ENCODE measurements at regions not wholly inside any gene's neighbourhood (a gene's known extent, or its start where the extent isn't known, plus 50 kb on each side); places are given as distances from the start of the nearest gene placed in this dataset.

GRCh38 chr17:52297230-52298010 lies 138.9 kb upstream of the CA10 start:
- no peak for DNase-seq

DNA sequence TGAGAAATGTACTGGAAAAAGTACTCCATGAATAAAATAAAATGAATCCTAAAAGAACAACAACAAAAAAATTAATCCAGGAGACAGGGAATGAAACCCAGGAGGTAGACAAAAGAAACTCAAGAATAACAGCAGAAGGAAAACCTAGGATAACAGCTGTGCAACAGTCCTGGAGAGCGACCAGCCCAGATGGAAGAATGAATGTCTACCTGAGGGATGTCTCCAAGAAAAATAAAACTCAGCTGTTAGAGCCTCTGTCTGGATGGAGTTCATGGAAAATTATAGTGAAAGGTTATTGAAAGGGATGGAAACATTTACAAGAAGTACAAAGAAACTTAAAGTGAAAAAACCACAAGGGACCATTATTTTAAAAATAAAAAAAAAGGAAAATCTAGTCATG lies 135.8 kb upstream of the CA10 start:
- DNase-seq, result no peak

DNA sequence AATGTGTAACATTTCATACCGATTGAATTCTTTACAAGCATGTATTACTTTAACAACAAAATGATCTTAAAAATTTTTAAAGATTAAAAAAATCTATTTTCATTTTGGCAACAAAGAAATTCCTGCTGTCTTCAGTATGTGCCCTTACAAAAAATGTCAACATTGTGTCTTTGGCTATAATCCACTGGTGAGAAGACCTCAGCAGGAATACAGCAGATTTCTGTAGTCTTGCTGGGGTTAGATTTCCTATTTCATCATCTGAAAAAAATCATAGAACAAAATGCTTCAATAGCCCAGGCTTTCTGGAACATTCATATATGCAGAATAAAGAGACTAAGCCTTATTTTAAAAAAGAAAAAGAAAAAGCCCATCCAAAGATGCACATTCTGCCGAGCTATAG lies 129.1 kb upstream of the CA10 start:
- no peak for DNase-seq

- DNase-seq, result no peak
These were observed 125.4 kb upstream of the CA10 start for GRCh38 chr17:52283872-52284271.

DNA sequence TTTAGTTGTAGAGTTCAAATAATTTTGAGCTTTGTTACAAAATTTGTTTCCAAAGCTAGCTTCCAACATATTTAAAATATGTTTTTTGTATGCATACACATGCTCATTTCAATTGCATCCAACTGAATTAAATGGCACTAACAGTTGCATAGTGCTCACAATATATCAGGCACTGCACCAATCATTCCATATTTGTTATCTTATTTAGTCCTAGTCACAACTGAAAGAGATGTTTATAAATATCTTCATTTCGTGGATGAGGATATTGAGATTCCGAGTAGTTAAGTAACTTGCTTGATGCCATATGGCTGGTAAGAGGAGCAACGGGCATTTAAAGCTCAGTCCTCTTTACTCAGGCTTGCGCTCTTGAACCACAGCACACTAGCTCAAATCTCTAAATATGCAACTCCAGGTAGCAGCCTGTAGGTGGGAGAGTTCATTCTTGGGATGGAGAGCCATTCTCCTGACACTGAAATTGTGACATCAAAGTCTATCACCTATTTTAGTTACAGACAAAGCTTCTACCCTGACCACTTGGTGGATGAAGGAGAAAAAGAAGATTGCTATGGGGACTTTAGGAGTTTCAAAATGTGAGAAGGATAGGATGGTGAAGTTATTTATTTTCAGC lies 118.0 kb upstream of the CA10 start:
- no peak for DNase-seq

DNA sequence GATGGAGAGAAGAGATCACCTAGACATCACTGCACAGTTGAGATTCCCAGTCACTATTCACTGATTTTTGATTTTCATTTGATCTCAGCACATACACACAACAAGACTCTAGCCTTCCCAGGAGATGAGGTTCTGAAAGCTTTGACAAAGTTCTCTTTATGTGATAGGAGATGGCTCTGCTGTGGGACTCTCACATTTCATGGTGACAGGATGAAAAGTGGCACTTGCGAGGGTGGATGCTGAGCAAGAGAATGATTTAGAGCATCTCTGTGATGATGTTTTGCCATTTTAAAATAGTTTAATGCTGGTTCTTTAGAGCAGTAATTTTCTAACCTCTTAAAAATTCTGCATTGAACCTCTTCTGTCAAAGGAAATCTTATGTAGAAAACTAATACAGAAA lies 113.3 kb upstream of the CA10 start:
- DNase-seq, result no peak

DNA sequence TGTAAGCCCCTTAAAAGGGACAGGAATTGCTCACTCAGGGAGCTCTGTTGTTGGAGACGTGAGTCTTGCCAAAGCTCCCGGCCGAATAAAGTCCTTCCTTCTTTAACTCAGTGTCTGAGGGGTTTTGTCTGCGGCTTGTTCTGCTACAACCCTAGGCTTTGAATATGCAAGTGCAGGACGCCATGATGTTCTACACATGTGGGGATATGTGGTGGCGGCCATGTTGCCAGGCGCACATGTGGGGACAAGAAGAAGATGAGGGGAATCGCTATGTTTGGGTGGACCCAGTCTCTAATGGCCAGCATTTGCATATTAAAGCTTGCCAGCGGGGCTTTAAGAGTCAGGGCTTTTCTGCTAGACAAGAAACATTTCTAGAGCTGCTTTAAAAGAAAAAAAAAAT lies 96.8 kb upstream of the CA10 start:
- no peak for DNase-seq

DNA sequence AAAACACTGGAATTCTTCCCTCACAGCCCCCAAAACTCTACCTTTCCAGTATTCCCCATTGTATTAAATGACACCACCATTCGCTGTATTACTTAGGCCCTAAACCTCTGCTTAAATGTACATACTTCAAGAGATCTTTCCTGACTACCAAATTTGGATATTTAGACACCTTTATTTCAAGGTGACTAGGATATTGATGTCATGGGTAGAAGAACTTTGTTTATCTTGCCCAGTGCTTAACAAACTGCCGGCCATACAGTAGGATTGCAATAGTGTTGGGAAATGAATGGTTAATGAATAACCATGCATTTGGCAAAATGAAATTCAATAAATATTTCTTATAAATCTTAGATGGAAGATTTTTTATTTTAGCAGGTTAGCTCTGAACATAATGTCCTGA lies 86.2 kb upstream of the CA10 start:
- no peak for DNase-seq

DNA sequence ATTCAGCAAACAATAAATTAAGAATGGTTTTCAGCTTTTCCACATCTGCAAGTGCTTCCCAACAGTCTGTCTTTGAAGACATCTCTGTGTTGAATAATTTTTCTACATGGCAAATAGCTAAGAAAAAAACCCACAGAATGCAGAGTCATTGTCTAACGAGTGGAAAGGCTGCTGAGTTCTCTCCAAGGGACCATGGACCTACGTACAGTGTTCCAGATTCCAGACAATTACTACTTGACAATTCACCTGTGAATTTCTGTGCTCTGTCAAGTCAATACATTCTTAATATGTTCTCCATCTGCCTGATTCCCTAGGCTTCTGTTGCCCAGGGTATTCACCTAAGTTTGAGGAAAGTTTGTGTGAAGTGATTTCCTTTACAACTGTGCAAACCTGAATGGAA lies 83.8 kb upstream of the CA10 start:
- no peak for DNase-seq

DNA sequence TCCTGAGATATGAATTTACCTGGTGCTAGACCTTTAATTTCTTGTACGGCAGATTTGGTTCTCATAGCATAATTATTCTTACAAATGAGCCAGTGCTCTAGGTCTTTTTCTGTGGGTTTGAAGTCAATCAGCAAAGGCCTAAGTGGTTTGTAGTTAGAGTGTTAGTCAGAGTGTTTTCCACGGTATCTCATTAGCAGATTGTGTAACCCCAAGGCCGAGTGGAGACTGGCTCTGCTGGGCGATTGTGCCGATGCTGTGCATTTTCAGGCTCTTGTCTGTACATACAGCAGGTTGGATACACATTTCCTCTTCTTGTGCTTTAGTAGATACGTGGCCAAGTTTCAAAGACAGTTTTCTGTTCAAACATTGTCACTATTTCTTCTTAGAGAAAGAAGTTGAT lies 78.6 kb upstream of the CA10 start:
- no peak for DNase-seq

- no peak for DNase-seq
These were observed 77.0 kb upstream of the CA10 start for GRCh38 chr17:52235516-52235915.

- no peak for DNase-seq
These were observed 75.1 kb upstream of the CA10 start for GRCh38 chr17:52233632-52234031.

DNA sequence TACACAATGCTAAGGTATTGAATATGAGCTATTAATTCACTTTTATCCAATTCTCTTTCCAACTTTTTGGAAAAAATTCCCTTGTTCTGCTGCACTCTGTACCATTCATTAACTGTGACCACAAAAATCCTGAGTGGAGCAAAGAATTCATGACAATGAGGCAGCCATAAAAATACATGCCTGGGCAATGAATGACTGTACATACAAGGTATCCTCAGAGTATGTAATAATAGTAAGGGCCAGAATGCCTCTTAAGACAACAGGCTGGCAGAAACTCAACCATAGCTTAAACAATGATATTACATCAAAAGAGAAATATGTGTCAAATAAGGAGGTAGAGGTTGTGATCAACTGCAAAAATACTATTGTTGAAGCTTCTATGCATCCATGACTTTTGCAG lies 74.7 kb upstream of the CA10 start:
- no peak for DNase-seq

- DNase-seq, result no peak
These were observed 70.3 kb upstream of the CA10 start for GRCh38 chr17:52228823-52229222.

- DNase-seq, result no peak
These were observed 69.4 kb upstream of the CA10 start for GRCh38 chr17:52227926-52228325.

DNA sequence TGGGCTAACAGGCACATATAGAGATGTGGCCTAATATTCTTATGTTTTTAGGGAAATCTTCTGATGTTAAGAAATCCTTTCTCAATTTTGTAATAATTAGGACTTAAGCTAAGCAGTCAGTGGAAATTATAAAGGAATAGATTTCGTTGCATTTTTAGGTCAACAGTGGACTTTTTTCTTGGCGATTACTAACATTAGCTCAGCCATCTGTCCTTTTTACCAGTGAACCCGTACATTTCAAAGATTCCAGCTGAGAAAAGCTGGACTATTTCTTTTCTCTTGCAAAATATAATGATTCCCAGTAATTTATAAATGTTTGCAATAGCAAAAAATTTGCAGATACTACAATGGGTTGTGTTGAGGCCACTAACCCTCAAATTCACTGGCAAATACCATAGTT lies 54.9 kb upstream of the CA10 start:
- no peak for DNase-seq

DNA sequence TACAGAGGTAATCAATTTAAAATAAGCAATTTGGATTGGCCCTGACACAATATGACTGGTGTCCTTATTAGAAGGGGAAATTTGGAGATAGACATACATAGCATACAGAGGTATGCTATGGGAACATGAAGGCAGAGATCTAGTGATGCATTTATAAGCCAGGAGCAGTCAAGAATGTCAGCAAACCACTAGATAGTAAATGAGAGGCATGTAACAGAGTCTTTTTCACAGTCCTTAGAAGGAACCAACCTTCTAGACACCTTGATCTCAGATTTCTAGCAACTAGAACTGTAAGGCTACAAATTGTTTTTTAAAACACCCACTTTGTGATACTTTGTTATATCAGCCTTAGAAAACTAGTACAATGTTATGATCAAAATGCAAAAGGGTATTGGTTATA lies 54.3 kb upstream of the CA10 start:
- DNase-seq, result no peak

DNA sequence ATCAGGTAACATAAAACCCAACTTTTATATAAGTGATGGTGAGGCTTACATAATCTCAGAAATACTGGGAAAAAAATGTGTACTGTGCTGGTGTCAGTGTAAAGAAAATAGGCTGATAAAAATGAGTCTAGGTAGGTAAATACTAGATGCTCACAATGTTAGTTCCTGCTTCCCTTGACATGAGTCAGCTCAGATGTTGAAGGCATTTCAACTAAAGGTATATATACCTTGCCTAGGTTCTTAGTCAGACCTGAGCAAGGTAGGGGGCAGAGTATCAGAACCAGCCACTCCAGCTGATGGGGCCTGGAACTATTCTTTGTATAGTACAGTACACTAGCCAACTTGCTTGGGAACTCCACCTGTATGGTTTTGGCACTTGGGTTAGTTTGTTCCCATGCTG lies 51.0 kb upstream of the CA10 start:
- no peak for DNase-seq

Measured in bone marrow (tissue), 2 donors.